ENCODE measurements at regions not wholly inside any gene's neighbourhood (a gene's known extent, or its start where the extent isn't known, plus 50 kb on each side); places are given as distances from the start of the nearest gene placed in this dataset.

- Histone ChIP-seq H3K4me1 (no peaks in the 10 kb centered on the region), H3K4me2 (ENCODE audit: low read length) (no peak overlapping the region), H3K27ac (no peak overlapping the region), H3K36me3 (ENCODE audit: control insufficient read depth, insufficient read depth, low read length) (no peaks in the 10 kb centered on the region), H3K9me3 (ENCODE audit: control insufficient read depth, low read length) (no peaks in the 10 kb centered on the region), H2AFZ (no peak overlapping the region), H3K4me3 (ENCODE audit: low read depth, low read length) (no peak overlapping the region), H3K9ac (no peak overlapping the region), H3K79me2 (no peaks in the 10 kb centered on the region), H3K27me3 (ENCODE audit: control insufficient read depth, insufficient read depth, low read length) (no peaks in the 10 kb centered on the region)
- TF ChIP-seq CTCF (IDR thresholded peaks at IDR 0.05) = no peak
Measured at GRCh38 chr6:169935348-169935718, 183.9 kb downstream of the ERMARD start.

GRCh38 chr6:169934699-169935347, 183.4 kb downstream of the ERMARD start:
- no peak overlapping the region for H2AFZ ChIP-seq
- no peaks in the 10 kb centered on the region for H3K9me3 ChIP-seq (ENCODE audit: control insufficient read depth, low read length)
- H3K4me2 ChIP-seq (ENCODE audit: low read length) = no peak overlapping the region
- no peaks in the 10 kb centered on the region for H3K79me2 ChIP-seq
- no peaks in the 10 kb centered on the region for H3K27me3 ChIP-seq (ENCODE audit: control insufficient read depth, insufficient read depth, low read length)
- no peak overlapping the region for H3K9ac ChIP-seq
- H3K4me3 ChIP-seq (ENCODE audit: low read depth, low read length) = no peak overlapping the region
- H3K36me3 ChIP-seq (ENCODE audit: control insufficient read depth, insufficient read depth, low read length) = no peaks in the 10 kb centered on the region
- H3K4me1 ChIP-seq = no peaks in the 10 kb centered on the region
- H3K27ac ChIP-seq = no peak overlapping the region
- TF ChIP-seq CTCF (IDR thresholded peaks at IDR 0.05) = no peak

- H3K4me3 ChIP-seq (ENCODE audit: low read depth, low read length) = no peak overlapping the region
- no peak for TF ChIP-seq CTCF (IDR thresholded peaks at IDR 0.05)
- H2AFZ ChIP-seq = no peak overlapping the region
- no peaks in the 10 kb centered on the region for H3K9me3 ChIP-seq (ENCODE audit: control insufficient read depth, low read length)
- H3K9ac ChIP-seq = no peak overlapping the region
- H3K79me2 ChIP-seq = no peaks in the 10 kb centered on the region
- no peak overlapping the region for H3K27ac ChIP-seq
- no peak overlapping the region for H3K4me2 ChIP-seq (ENCODE audit: low read length)
- H3K27me3 ChIP-seq (ENCODE audit: control insufficient read depth, insufficient read depth, low read length) = no peaks in the 10 kb centered on the region
- no peaks in the 10 kb centered on the region for H3K36me3 ChIP-seq (ENCODE audit: control insufficient read depth, insufficient read depth, low read length)
- H3K4me1 ChIP-seq = no peaks in the 10 kb centered on the region
Measured at GRCh38 chr6:169933839-169934698, 182.6 kb downstream of the ERMARD start.

GRCh38 chr6:169933251-169933821, 181.9 kb downstream of the ERMARD start:
- Histone ChIP-seq H3K4me2 (ENCODE audit: low read length) (no peak overlapping the region), H3K4me1 (no peaks in the 10 kb centered on the region), H3K79me2 (no peaks in the 10 kb centered on the region), H3K9me3 (ENCODE audit: control insufficient read depth, low read length) (no peaks in the 10 kb centered on the region), H3K9ac (no peak overlapping the region), H3K4me3 (ENCODE audit: low read depth, low read length) (no peak overlapping the region), H3K27me3 (ENCODE audit: control insufficient read depth, insufficient read depth, low read length) (no peaks in the 10 kb centered on the region), H3K27ac (no peak overlapping the region), H2AFZ (no peak overlapping the region), H3K36me3 (ENCODE audit: control insufficient read depth, insufficient read depth, low read length) (no peaks in the 10 kb centered on the region)
- no peak for TF ChIP-seq CTCF (IDR thresholded peaks at IDR 0.05)
